ENCODE measurements at regions not wholly inside any gene's neighbourhood (a gene's known extent, or its start where the extent isn't known, plus 50 kb on each side); places are given as distances from the start of the nearest gene placed in this dataset.

DNA sequence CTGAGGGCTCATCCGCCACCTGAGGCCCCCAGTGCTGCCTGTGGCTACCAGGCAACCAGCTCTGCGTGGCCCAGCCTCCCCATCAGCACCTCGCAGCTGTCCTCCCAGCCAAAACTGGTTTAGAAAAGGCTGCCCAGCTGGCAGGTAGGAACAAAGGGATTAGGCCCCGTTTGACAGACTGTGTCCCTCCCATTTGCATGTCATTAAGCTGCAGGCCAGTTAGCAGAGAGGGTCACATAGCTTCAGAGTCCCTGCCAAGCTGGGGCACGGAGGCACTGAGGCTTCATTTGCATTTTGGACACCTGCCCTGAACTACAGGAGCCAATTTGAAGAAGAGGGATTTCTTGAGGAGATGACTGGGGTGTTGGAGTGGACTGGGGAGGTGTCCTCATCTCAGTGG, 177.9 kb downstream of the TLE3 start:
- Histone ChIP-seq H2BK15ac (ENCODE audit: low read depth, low read length) (no peak overlapping the region), H3K4ac (ENCODE audit: low read depth, low read length) (no peak overlapping the region), H3K56ac (ENCODE audit: extremely low read depth, insufficient read depth, low read length) (no peak overlapping the region), H3K27me3 (ENCODE audit: control insufficient read depth, insufficient read depth, low read length) (peaks cover 53% of the 10 kb centered on the region), H4K8ac (ENCODE audit: low read depth in 2 of 2, low read length in 2 of 2) (no peak overlapping the region), H3K36me3 (ENCODE audit: control insufficient read depth, insufficient read depth, low read length) (no peaks in the 10 kb centered on the region), H2AK5ac (ENCODE audit: low read depth, low read length) (no peak overlapping the region), H4K5ac (ENCODE audit: low read depth, low read length) (no peak overlapping the region), H3K27ac (ENCODE audit: insufficient read depth, low read length) (no peak overlapping the region), H3K4me1 (ENCODE audit: control insufficient read depth, insufficient read depth, low read length) (no peaks in the 10 kb centered on the region), H3K14ac (replicated peaks; ENCODE audit: low read depth, low read length) (no peak overlapping the region), H4K20me1 (ENCODE audit: insufficient read depth, low read length) (no peaks in the 10 kb centered on the region), H2BK5ac (ENCODE audit: low read depth, low read length, poor library complexity, severe bottlenecking) (no peak overlapping the region), H4K91ac (ENCODE audit: insufficient read depth, low read depth, low read length) (no peak overlapping the region), H2AFZ (replicated peaks; ENCODE audit: low read length, poor library complexity) (no peak overlapping the region), H3K4me2 (ENCODE audit: low read depth, low read length) (no peak overlapping the region), H3K79me1 (ENCODE audit: low read depth in 1 of 2, low read length in 2 of 2) (no peaks in the 10 kb centered on the region), H3K23ac (ENCODE audit: low read depth, low read length) (no peak overlapping the region), H3K9me1 (ENCODE audit: insufficient read depth, low read length) (no peaks in the 10 kb centered on the region), H2AK9ac (replicated peaks; ENCODE audit: low read depth, low read length, poor library complexity) (no peak overlapping the region), H3K9me3 (ENCODE audit: control insufficient read depth, insufficient read depth, low read length) (peaks cover 14% of the 10 kb centered on the region), H2BK20ac (ENCODE audit: low read depth, low read length) (no peak overlapping the region), H3K9ac (ENCODE audit: low read depth, low read length) (no peak overlapping the region), H3K4me3 (ENCODE audit: insufficient read depth, low read depth, low read length) (no peak overlapping the region), H2BK120ac (ENCODE audit: low read depth, low read length) (no peak overlapping the region), H3K18ac (ENCODE audit: low read depth, low read length) (no peak overlapping the region)
- POLR2A ChIA-PET (ENCODE audit: unreplicated experiment), result no interaction called here
- CTCF ChIA-PET, result no interaction called here
- TF ChIP-seq POLR2A (IDR thresholded peaks at IDR 0.05; ENCODE audit: low read depth, low read length) (no peak), CEBPB (IDR thresholded peaks at IDR 0.05; ENCODE audit: low read depth, low read length) (no peak), MXI1 (IDR thresholded peaks at IDR 0.05; ENCODE audit: borderline replicate concordance, low read depth, low read length) (no peak), FOS (IDR thresholded peaks at IDR 0.05; ENCODE audit: low read depth, low read length) (no peak), CTCF (conservative IDR thresholded peaks at IDR 0.05; ENCODE audit: low read depth, low read length) (no peak), CHD1 (IDR thresholded peaks at IDR 0.05; ENCODE audit: low read depth, low read length) (no peak), RFX5 (IDR thresholded peaks at IDR 0.05; ENCODE audit: low read depth, low read length) (no peak), RCOR1 (IDR thresholded peaks at IDR 0.05; ENCODE audit: insufficient replicate concordance, low read length) (no peak), BHLHE40 (IDR thresholded peaks at IDR 0.05; ENCODE audit: low read depth, low read length) (no peak), ELK1 (IDR thresholded peaks at IDR 0.05; ENCODE audit: borderline replicate concordance, low read depth, low read length) (no peak), NFE2L2 (IDR thresholded peaks at IDR 0.05; ENCODE audit: low read depth, low read length) (no peak), SMC3 (IDR thresholded peaks at IDR 0.05; ENCODE audit: low read depth, low read length) (no peak), MAFK (IDR thresholded peaks at IDR 0.05; ENCODE audit: low read depth, low read length) (no peak), RAD21 (IDR thresholded peaks at IDR 0.05; ENCODE audit: low read length) (no peak)
- no TSS peak for BruUV-seq (replicated peaks)
- 37% methylated on average over 4 of the region's 5 CpGs; no CpG with 5 or more reads in 1 of the 2 experiments for WGBS, 2 experiments (ENCODE audit: extremely low coverage in 2 of 2, insufficient read length in 1 of 2)
- no peak for ATAC-seq (ENCODE audit: low read depth)
- intact Hi-C loops (cut with micrococcal nuclease) (no loop called here), dilution Hi-C loops (cut with HindIII; ENCODE audit: low sequenced_read_pairs, unreplicated experiment) (no loop called here), in situ Hi-C loops (cut with MboI; ENCODE audit: low sequenced_read_pairs) (no loop called here)
- no peak for DNase-seq
